Activated CD4-positive, alpha-beta memory T cell treated with anti-CD3 and anti-CD28 coated beads for 36 hours (primary cell): ENCODE measurements at regions not wholly inside any gene's neighbourhood (a gene's known extent, or its start where the extent isn't known, plus 50 kb on each side); places are given as distances from the start of the nearest gene placed in this dataset.
"Not testable (repeated sequence)": the region's sequence is repeated elsewhere in the genome, so short reads cannot be mapped to it uniquely, and the experiment has no call there.

Experiments used
- CTCF ChIA-PET: fragments of 350-600 bp; sonication (Branson Sonifier 250); formaldehyde crosslinking; loops from one replicate; lab custom pipeline; 2021; ENCODE audit warnings: antibody characterized with exemption, inconsistent platforms; lab: Charles Lee
- POLR2A ChIA-PET: fragments of 350-600 bp; sonication (Branson Sonifier 250); formaldehyde crosslinking; loops from one replicate; lab custom pipeline; 2021; ENCODE audit warnings: antibody characterized with exemption; lab: Charles Lee
- DNase-seq: peaks from one replicate; pipeline ENCODE4 v3.0.0-alpha.2; 2020
- H3K27ac Mint-ChIP-seq: one replicate; pipeline ENCODE4 v1.8.0; 2021; ENCODE audit warnings: mixed read lengths
- H3K27me3 Mint-ChIP-seq: one replicate; pipeline ENCODE4 v1.8.0; 2021; ENCODE audit warnings: mixed read lengths
- H3K36me3 Mint-ChIP-seq: one replicate; pipeline ENCODE4 v1.8.0; 2021; ENCODE audit warnings: mixed read lengths
- H3K4me1 Mint-ChIP-seq: one replicate; pipeline ENCODE4 v1.8.0; 2021; ENCODE audit warnings: low read depth, mixed read lengths
- H3K4me3 Mint-ChIP-seq: one replicate; pipeline ENCODE4 v1.8.0; 2021; ENCODE audit warnings: mild to moderate bottlenecking, mixed read lengths
- H3K9me3 Mint-ChIP-seq: one replicate; pipeline ENCODE4 v1.8.0; 2021; ENCODE audit warnings: mixed read lengths
- intact Hi-C: fragments of 100-400 bp; cut with micrococcal nuclease; formaldehyde crosslinking; loops from one replicate; pipeline ENCODE4 v1.15.1; 2023

- Mint-ChIP-seq H3K4me3 (no peak overlapping the region), H3K27me3 (no peaks in the 10 kb centered on the region), H3K36me3 (no peaks in the 10 kb centered on the region), H3K9me3 (no peaks in the 10 kb centered on the region), H3K27ac (no peak overlapping the region), H3K4me1 (no peaks in the 10 kb centered on the region)
- DNase-seq = no peak
- intact Hi-C loops = no loop called here
- ChIA-PET POLR2A (no interaction called here), CTCF (no interaction called here)
Measured at GRCh38 chr3:3461317-3461716, 281.8 kb upstream of the CRBN start.

DNA sequence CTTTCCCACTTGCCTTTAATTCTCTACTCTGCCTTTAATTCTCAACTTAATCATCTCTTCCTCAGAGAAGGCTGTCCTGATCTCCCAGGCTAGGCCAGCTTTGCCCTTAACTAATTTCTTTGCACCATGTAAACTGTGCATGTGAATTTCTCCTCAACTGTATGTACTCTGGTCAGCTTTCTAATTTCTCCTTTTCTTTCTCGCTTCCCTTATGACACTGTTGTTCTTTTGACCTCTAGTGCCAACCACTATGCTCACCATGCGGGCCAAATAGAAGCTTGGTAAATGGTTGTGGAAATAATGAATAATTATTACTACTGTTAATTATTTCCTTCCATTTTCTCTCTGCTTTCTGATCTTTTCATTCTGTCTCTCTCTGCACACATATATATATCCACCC, 269.0 kb upstream of the CRBN start:
- Mint-ChIP-seq H3K4me1 (no peaks in the 10 kb centered on the region), H3K36me3 (no peaks in the 10 kb centered on the region), H3K4me3 (no peak overlapping the region), H3K27ac (no peak overlapping the region), H3K9me3 (no peaks in the 10 kb centered on the region), H3K27me3 (peaks cover 2% of the 10 kb centered on the region)
- intact Hi-C loops = no loop called here
- CTCF ChIA-PET = no interaction called here
- POLR2A ChIA-PET = no interaction called here
- DNase-seq = no peak

DNA sequence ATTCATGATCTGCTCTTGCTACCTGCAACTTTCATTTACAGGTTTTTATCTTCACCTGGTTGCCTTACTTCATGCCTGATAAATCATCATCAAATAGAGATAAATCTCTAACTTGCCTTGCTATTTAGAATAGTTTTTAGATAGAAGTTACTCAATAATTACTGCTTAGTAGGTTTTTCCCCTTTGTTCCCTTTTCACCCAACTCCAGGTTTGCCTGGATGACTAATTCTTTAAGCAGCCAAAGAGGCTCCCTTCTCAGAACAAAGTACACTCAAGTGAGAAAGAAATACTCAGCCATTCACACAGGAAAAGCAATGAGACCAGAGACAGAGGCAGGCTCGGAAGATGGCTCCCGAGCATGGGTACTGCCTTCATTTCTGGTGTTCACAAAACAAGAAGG, 268.1 kb upstream of the CRBN start:
- ChIA-PET POLR2A (no interaction called here), CTCF (no interaction called here)
- intact Hi-C loops = no loop called here
- H3K9me3 Mint-ChIP-seq = no peaks in the 10 kb centered on the region
- no peak for DNase-seq
- H3K27me3 Mint-ChIP-seq = peaks cover 2% of the 10 kb centered on the region
- no peaks in the 10 kb centered on the region for H3K4me1 Mint-ChIP-seq
- H3K27ac Mint-ChIP-seq = no peak overlapping the region
- no peaks in the 10 kb centered on the region for H3K36me3 Mint-ChIP-seq
- no peak overlapping the region for H3K4me3 Mint-ChIP-seq

DNA sequence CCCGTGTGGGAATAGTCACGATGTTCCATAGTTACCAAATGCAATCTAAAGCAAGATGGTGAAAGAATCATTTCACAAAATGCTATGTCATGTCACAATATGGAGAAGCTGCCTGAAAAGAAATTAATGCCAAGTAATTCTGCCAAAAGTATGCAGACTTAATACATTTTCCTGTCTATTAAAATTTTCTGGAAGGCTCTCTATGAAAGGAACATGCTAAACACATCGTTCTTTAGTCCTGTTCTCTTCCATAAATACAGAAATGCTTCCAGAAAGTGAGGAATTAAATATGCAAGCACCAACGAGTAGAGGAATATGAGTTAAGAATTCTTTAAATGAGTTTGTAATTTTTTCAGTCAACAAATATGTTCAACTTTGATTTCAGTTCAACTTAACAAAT, 266.8 kb upstream of the CRBN start:
- Mint-ChIP-seq H3K4me1 (no peaks in the 10 kb centered on the region), H3K9me3 (no peaks in the 10 kb centered on the region), H3K4me3 (no peak overlapping the region), H3K36me3 (no peaks in the 10 kb centered on the region), H3K27ac (no peak overlapping the region), H3K27me3 (no peaks in the 10 kb centered on the region)
- no peak for DNase-seq
- intact Hi-C loops = no loop called here
- CTCF ChIA-PET = no interaction called here
- POLR2A ChIA-PET = no interaction called here

- intact Hi-C loops = no loop called here
- Mint-ChIP-seq H3K27ac (no peak overlapping the region), H3K9me3 (no peaks in the 10 kb centered on the region), H3K27me3 (no peaks in the 10 kb centered on the region), H3K4me3 (no peak overlapping the region), H3K4me1 (no peaks in the 10 kb centered on the region), H3K36me3 (no peaks in the 10 kb centered on the region)
- POLR2A ChIA-PET = no interaction called here
- CTCF ChIA-PET = no interaction called here
- DNase-seq = no peak
Measured at GRCh38 chr3:3443482-3443881, 264.0 kb upstream of the CRBN start.

GRCh38 chr3:3433711-3434110, 254.2 kb upstream of the CRBN start:
- POLR2A ChIA-PET = no interaction called here
- H3K36me3 Mint-ChIP-seq = no peaks in the 10 kb centered on the region
- no peaks in the 10 kb centered on the region for H3K4me1 Mint-ChIP-seq
- H3K9me3 Mint-ChIP-seq = peaks cover 4% of the 10 kb centered on the region
- no peak overlapping the region for H3K4me3 Mint-ChIP-seq
- H3K27me3 Mint-ChIP-seq = no peaks in the 10 kb centered on the region
- intact Hi-C loops = no loop called here
- H3K27ac Mint-ChIP-seq = no peak overlapping the region
- DNase-seq = no peak
- CTCF ChIA-PET = no interaction called here

GRCh38 chr3:3429841-3430240, 250.3 kb upstream of the CRBN start:
- H3K9me3 Mint-ChIP-seq = peaks cover 4% of the 10 kb centered on the region
- no peaks in the 10 kb centered on the region for H3K27me3 Mint-ChIP-seq
- no peaks in the 10 kb centered on the region for H3K36me3 Mint-ChIP-seq
- ChIA-PET CTCF (no interaction called here), POLR2A (no interaction called here)
- H3K4me1 Mint-ChIP-seq = no peaks in the 10 kb centered on the region
- no peak for DNase-seq
- H3K27ac Mint-ChIP-seq = no peak overlapping the region
- no peak overlapping the region for H3K4me3 Mint-ChIP-seq
- intact Hi-C loops = no loop called here

- DNase-seq, H3K4me1 Mint-ChIP-seq, H3K9me3 Mint-ChIP-seq, H3K36me3 Mint-ChIP-seq, POLR2A ChIA-PET, H3K27ac Mint-ChIP-seq, CTCF ChIA-PET, H3K27me3 Mint-ChIP-seq, H3K4me3 Mint-ChIP-seq, intact Hi-C loops: not testable (repeated sequence)
Measured at GRCh38 chr3:3407707-3408106, 228.2 kb upstream of the CRBN start.

- intact Hi-C loops = no loop called here
- no peak for DNase-seq
- Mint-ChIP-seq H3K4me1 (no peaks in the 10 kb centered on the region), H3K27ac (no peak overlapping the region), H3K9me3 (peaks cover 12% of the 10 kb centered on the region), H3K36me3 (peaks cover 4% of the 10 kb centered on the region), H3K27me3 (no peaks in the 10 kb centered on the region), H3K4me3 (no peak overlapping the region)
- ChIA-PET CTCF (no interaction called here), POLR2A (no interaction called here)
Measured at GRCh38 chr3:3405131-3405530, 225.6 kb upstream of the CRBN start.

DNA sequence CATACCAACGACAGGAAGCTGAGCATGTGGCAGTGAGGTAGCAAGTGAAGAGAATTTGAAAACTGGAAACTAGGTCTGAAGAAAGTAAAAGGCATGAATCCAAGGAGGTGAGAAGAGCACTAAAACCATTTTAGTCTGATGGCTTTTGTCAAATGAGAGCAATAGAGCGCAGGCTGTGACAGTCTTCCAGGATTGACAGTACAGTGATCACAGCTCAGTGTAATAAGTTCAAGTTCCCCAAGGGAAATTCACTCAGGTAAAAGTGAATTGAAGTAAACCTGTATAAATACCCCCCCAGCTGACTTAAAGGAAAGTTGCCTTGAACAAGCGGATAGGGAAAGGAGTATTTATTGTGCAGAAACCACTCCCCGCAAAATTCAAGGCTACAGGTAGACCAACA, 224.2 kb upstream of the CRBN start:
- ChIA-PET CTCF (no interaction called here), POLR2A (no interaction called here)
- DNase-seq = no peak
- H3K4me1 Mint-ChIP-seq = no peaks in the 10 kb centered on the region
- H3K4me3 Mint-ChIP-seq = no peak overlapping the region
- peaks cover 5% of the 10 kb centered on the region for H3K36me3 Mint-ChIP-seq
- intact Hi-C loops = no loop called here
- no peak overlapping the region for H3K27ac Mint-ChIP-seq
- H3K9me3 Mint-ChIP-seq = peaks cover 13% of the 10 kb centered on the region
- H3K27me3 Mint-ChIP-seq = no peaks in the 10 kb centered on the region

DNA sequence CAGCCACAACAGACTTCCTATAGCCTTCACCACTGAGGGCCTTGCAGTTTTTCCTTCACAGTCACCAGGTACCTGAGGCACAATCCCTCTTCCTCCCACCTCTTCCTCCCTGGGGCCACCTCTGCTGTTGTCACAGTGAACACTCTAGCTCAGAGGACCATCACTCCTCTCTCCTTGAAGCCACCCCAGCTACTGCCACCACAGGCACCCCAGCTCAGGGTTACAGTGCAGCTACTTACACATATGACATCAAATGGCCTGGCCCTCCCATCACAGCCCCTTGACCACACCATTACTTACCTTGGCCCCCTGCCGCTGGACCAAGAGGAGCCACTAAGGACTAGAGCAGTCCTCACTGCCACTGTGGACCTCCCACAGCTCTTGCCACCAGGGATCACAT, 213.5 kb upstream of the CRBN start:
- H3K4me1 Mint-ChIP-seq = no peaks in the 10 kb centered on the region
- POLR2A ChIA-PET = no interaction called here

GRCh38 chr3:3383461-3383860, 204.0 kb upstream of the CRBN start:
- Mint-ChIP-seq H3K27ac (no peak overlapping the region), H3K4me3 (no peak overlapping the region), H3K4me1 (no peaks in the 10 kb centered on the region), H3K27me3 (no peaks in the 10 kb centered on the region), H3K36me3 (no peaks in the 10 kb centered on the region), H3K9me3 (peaks cover 2% of the 10 kb centered on the region)
- POLR2A ChIA-PET = no interaction called here
- no peak for DNase-seq
- intact Hi-C loops = no loop called here
- CTCF ChIA-PET = no interaction called here

More for the DNA sequence above, 213.5 kb upstream of the CRBN start:
- intact Hi-C loops = no loop called here
- DNase-seq = no peak
- CTCF ChIA-PET = interaction anchor here (0.6 kb wide), 1 partner anchor 1561 kb away, joined by 6 read pairs; no protein-coding TSS in a partner anchor
- Mint-ChIP-seq H3K27me3 (no peaks in the 10 kb centered on the region), H3K36me3 (no peaks in the 10 kb centered on the region), H3K4me3 (no peak overlapping the region), H3K9me3 (peaks cover 4% of the 10 kb centered on the region), H3K27ac (no peak overlapping the region)

DNA sequence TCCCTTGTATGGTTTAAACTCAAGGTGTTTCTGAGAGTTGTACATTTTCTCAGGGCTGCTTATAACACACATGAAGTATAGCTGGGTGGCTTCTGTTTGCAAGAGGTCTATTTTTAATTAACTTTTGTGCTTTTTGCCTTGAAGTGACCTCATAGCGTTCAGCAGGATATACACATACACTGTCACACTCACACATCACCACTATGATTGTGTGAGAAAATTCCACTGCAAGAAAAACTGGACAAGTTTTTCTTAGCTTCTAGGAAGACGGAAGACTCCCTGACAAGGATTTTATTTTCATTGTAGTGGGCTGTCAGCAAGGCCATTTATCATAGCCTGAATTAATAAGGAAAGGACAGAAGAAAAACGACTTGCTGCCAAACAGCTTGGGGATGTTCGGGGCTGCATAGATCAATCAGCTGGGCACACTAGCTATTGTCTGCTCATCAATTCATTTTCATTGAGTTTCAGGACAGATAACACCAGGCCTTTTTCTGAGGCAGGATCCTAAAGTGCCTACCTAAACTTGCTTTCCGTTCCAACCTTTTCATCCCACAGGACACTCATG, 192.8 kb upstream of the CRBN start:
- ChIA-PET CTCF (no interaction called here), POLR2A (no interaction called here)
- H3K4me1 Mint-ChIP-seq = no peaks in the 10 kb centered on the region
- H3K4me3 Mint-ChIP-seq = no peak overlapping the region
- H3K27me3 Mint-ChIP-seq = peaks cover 2% of the 10 kb centered on the region
- H3K27ac Mint-ChIP-seq = no peak overlapping the region
- H3K36me3 Mint-ChIP-seq = no peaks in the 10 kb centered on the region
- DNase-seq = no peak
- intact Hi-C loops = no loop called here
- peaks cover 19% of the 10 kb centered on the region for H3K9me3 Mint-ChIP-seq
